GM19025 (cell line): ENCODE measurements at regions not wholly inside any gene's neighbourhood (a gene's known extent, or its start where the extent isn't known, plus 50 kb on each side); places are given as distances from the start of the nearest gene placed in this dataset.
A peak's percentile ranks its signal among the peaks of the same experiment; 100 is the strongest.
"Not testable (repeated sequence)": the region's sequence is repeated elsewhere in the genome, so short reads cannot be mapped to it uniquely, and the experiment has no call there.

Experiments used
- ATAC-seq: cut with Tn5 transposase; IDR thresholded peaks from one replicate; pipeline ENCODE4 v1.9.1; 2021; ENCODE audit warnings: mild to moderate bottlenecking, low read depth, moderate library complexity; ENCODE audit not compliant: unreplicated experiment

DNA sequence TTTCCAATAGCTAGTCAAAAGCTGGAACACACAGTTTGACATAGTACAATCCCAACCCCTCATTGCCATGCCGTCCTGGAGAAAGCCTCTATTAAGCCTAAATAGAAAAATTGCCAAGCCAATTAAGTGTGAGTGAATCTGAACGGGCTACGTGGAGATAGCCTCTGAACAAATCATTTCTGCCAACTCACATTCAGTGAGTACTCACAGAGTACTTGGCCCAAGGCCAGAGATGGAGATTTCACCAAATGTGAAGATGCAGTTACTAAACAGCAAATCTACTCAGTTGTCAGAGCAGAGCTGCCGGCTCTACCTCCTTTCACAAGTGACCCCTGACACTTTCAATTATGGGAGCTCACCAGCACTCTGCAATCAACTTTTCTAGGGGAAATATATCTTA lies 350.0 kb downstream of the GALC start:
- ATAC-seq: no peak

DNA sequence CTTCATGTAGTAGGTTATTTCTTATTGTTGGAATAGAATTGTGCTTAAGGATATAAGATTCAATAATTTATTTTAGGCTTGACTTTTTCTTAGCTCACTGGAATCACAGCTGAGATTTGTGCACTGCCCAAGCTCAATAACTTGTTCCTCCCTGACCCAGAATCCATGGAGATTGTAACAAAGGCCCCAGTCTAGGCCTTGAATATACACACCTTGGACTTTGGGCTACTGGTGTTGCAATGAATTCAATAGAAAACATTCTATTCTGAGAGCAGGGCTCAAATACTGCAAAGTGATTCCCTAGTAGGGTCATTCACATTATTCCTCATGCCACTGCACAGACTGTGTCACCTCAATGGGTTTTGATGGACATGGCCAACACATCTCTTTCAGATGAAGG lies 352.4 kb downstream of the GALC start:
- ATAC-seq: no peak

DNA sequence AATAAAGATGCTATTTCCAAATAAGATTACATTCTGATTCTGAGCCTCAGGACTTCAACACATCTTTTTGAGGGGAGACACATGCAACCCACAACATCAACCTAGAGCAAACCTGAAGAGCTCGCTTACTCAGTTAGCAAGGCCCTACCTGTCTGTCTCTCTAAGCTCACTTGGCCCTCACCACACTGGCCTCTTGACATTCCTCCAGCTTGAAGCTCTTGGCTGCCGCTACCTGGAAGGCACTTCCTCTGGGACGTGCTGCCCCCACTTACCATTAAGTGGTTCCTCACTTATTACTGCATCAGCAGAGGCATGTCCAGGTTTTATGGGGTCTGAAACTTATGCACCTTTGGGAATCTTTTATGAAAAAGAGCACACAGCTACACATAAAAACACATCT lies 354.8 kb downstream of the GALC start:
- ATAC-seq: no peak

DNA sequence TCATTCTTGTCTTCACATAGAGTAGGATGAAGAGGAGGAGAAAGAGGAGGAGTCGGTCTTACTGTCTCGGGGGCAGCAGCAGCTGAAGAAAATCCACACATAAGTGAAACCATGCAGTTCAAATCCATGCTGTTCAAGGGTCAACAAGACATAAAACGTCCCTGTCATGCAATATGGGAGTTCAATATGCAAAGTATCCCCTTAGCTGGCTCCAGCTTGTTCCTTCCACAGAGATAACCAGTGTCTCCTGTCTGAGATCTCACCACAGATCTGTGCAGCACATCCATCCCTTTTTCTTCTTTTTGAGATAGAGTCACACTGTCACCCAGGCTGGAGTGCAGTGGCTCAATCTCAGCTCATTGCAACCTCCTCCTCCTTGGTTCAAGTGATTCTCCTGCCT lies 357.5 kb downstream of the GALC start:
- no peak for ATAC-seq

DNA sequence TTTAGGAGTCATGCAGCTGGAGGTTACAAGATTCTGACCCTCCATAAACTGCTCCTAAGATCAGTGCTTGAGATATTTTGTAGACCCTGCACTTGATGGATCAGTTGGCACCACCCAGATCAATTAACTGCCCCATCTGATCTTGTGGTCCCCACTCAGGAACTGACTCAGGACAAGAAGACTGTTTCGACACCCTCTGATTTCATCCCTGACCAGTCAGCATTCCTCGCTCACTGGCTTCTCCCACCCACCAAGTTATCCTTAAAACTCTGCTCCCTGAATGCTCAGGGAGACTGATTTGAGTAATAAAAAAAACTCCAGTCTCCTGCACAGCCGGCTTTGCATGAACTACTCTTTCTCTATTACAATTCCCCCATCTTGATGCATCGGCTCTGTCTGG lies 360.2 kb downstream of the GALC start:
- no peak for ATAC-seq

DNA sequence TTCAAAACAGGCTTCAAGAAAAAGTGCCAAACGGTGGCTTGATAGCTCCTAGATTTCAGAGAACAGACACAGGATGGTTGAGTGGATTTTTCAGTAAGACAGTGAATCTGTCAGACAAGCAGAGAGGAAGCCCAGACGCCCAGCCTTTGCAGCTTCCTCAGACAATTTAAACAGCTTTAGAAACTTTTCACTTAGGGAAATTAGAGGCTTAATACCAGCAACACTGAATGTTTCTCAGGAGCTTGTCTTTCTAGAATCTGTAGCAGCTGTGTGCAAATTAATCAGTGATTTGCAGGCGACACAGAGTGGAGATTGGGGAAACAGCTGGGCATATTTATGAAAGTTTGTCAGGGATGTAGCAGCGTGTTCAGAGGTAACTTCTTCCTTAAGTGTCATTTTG lies 362.1 kb downstream of the GALC start:
- no peak for ATAC-seq

DNA sequence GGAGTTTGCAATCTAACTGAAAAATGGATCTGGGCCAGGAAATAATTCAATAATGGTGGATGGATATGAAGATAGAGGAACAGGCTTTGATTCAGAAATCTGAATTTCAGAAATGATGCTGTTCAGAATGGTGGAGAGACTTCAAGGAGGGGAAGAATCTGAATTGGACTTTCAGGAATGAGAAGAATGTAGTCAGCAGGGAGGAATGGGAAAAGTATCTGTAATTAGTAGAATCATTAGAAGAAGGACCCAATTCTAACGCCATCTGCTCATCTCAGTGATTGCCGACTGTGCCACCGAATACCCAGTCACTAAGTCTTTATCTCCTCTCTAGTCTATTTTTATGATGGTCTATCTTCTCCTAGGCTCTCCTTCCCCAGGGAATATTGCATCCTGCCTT lies 363.2 kb downstream of the GALC start:
- ATAC-seq: no peak

DNA sequence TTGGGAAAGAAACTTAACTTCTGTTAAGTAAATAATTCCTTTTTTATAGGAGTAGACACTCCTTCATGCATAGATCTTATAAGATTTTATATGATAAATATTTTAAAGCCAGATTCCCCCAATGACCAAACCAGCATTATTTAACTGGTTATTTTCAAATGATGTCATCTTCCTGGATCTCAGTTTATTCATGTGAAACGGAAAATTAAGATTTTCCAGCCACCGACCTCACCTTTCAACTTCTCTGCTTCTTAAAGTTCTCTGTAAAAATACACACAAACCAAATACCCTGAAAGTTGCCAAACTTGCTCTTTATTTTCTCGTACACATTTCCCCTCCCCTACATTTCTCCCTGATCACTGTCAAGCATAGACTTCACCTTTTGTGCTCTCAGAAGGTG lies 364.2 kb downstream of the GALC start:
- no peak for ATAC-seq

DNA sequence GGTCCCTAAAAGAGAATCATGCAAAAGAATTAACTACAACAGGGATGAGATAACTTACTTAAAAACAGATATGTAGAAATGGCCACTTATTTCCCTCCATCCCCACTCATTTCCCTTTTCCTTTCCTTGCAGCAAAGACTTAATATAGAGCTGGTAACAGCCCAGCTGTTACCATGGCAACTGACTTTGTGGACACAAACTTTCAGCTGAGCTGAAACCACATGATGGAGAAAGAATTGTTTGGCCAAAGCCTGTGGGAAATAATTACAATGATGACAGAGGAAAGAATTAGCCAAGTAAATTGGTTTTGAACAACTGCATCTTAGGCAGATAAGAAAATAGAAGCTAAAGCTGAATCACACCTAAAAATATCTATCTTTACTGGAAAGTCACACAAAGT lies 364.9 kb downstream of the GALC start:
- ATAC-seq: no peak

DNA sequence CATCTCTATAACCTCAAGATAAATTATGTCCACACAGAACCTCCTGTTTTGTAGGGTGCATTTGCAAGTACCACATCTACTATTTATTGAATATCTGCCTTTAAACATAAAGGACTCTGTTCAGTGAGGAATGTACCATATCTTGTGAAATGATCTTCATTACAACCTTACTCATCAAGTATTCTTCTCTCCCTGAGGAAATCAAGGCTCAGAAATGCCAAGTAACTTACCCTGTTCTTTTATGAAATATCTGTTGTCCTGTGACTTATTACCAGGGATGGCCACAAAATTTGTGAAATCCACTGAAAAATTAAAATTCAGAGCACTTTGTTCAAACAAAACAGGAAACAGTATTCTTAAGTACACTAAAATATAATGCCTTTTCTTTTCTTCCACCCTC lies 366.7 kb downstream of the GALC start:
- ATAC-seq: no peak

DNA sequence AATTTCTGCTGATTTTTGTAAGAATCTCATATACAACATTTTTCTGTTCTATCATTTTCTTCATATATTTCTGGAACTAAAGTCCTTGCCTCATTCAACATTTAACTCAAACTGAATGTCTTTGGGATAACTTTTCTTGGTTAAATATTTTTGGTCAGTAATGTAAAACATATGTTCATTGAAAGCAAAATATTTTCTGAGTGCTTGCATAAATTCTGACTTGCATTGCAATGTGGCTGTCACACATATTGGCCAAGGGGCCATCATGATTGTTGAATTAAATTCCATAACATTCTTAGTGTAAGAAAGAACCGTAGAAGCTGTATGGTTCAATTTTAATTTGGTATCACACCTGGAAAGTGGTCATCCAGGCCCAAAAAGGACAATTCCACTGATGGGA lies 369.4 kb downstream of the GALC start:
- ATAC-seq: no peak

DNA sequence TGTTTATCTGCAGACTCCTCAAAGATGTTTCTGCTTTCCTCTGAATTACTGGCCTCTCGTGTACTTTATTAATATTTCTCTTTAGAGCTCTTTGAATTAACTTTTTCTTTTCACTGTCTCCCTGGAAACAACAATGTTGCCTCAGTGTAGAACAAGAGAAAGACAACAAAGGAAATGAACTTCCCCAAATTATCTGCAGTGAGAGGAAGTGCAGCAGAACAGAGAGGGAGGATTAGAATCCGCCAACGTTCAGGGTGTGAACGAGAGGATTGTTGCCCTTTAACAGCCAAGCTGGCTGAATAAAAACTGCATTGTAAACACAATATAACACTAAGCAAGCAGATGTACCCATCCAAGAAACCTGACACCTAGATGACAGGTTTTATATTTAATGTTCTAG lies 375.9 kb downstream of the GALC start:
- no peak for ATAC-seq

DNA sequence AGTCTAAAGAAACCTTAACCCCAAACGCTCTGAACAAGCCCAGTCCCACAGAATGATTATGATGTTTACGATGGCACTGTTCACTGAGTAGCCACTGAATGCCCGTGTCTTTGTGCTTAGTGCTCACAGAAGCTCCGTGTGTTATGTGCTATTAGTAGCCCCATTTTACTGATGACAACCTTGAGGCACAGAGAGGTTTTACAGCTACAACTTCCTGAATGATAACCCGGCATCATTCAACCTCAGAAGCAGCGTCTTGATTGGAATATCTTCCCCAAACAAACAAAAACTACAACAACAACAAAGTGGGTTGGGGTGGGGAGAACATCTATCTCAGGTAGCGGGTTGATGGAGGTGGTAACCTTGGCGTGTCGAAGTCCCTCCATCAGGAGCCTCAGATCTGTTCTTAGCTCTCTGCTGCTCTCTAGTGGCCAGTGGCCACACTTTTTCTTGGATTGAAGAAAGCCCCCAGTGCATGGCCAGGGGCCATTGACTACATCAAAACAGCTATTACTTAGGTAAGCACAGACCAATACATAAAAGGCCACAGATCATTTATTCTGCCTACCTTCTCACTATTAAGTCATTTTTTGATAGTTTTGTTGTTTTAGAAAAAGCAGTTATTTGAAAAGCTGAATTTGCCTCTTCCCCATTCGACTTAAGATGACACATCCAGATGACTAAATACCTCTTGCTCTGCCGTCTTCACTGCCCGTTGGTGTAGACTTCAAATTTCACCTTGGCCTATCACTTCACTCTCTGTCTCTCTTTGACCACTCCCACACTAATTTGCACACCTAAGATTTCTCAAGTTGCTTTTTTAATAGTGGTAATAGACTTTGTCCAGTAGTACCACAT lies 376.9 kb downstream of the GALC start:
- ATAC-seq: peak; percentile 72

DNA sequence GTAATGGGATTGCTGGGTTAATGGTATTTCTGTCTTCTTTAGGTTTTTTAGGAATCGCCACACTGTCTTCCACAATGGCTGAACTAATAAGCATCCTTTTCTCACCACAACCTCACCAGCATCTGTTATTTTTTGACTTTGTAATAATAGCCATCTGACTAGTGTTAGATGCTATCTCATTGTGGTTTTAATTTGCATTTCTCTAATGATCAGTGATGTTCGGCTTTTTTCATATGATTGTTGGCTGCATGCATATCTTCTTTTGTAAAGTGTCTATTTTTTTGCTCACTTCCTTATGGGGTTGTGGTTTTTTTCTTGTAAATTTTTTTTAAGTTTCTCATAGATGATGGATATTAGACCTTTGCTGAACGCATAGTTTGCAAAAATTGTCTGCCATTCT lies 377.9 kb downstream of the GALC start:
- no peak for ATAC-seq

DNA sequence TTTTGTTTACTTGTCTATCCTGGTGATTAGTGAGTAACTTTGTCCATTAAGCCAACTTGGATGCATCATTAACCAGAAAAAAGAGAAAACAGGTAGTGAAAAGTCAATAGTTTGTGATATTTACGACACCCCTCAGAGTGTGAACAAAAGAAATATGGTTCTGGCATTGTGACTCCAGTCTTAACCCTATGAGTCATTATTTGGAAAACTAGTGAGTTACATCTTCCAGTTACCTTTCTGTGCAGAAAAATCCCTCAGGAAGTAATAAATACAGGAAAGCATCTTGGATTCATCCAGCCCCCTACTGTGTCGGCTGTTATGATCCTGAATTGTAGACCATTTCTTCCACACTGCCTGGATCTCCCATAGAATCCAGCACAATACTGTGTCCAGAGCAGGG lies 379.1 kb downstream of the GALC start:
- no peak for ATAC-seq

DNA sequence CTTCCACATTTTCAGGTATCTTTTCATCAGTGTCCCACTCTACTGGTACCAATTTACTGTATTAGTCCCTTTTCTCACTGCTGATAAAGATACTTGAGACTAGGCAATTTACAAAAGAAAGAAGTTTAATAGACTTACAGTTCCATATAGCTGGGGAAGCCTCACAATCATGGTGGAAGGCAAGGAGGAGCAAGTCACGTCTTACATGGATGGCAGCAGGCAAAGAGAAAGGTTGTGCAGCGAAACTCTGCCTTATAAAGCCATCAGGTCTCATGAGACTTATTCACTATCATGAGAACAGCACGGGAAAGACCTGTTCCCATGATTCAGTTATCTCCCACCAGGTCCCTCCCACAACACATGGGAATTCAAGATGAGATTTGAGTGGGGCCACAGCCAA lies 385.9 kb downstream of the GALC start:
- ATAC-seq: not testable (repeated sequence)

DNA sequence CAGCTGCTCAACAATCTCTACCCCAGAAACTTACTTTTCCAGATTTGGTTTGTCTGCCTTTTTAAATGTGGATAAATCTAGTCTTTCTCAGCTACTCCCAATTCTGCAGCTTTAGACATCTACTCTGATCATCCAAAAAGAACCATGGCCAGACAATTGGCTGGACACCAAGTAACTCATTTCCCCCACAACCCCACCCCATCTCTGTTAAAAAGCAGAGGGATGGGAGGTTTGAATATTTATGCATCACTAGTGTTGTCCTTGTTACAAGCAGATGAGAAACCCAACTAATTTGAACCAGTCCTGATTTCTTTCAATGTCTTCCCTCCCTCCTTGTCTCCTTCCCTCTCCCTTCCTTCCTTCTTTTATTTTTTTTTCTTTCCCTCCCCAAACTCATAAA lies 391.9 kb downstream of the GALC start:
- no peak for ATAC-seq

DNA sequence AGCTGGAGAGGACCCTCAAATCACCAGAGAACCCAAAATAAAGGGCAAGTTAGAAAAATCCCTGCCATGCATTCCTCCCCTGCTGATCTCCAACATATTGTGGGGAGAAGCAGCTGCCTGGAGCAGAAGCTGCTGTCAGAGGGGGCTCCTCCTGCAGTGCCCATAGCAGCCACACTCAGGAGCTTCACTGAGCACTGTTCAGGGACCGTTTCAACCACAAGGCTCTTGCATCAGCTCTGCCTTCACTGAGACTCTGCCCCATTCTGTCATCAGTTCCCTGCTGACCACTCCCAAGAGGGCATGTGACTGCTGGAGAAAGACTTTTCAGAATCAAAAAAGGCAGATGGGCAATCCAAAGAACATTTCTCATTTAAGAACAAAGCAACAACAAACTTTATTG lies 392.7 kb downstream of the GALC start:
- ATAC-seq: no peak

DNA sequence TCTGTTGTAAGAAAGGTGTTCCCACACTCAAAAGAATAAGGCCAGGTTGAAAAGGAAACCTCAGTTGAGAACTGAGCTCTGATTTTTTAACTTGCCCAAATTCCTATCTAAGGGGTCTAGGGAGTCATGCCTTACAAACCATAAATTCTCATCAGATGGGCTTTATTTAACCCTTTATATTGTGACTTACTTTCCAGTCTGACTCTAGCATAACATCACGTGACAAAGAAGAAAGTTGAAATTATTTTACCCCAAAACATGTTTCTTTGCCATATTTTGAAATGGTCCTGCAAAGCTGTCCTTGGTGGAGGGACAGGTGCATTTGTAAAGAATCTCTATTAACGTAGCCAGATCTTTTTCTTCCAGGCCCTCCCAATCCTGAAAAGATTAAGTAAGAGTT lies 411.7 kb downstream of the GALC start:
- ATAC-seq: no peak

DNA sequence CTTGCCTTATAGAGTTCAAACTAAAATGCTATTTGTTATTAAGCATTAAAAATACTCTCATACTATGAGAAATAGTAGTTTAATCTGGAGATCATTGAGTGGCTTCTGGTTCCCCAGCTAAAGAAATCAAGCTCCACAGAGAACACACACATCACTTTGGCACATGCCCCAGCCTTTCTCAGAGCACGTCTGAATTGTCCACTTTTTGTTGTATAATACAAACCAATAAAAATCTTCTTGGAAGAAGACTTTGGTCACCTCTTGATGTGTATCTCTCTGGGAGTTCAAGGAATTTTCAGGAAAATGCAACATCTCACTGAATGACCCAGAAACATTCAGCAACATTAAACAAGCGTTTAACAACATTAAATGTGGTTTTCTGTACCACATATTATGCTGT lies 413.9 kb downstream of the GALC start:
- no peak for ATAC-seq

DNA sequence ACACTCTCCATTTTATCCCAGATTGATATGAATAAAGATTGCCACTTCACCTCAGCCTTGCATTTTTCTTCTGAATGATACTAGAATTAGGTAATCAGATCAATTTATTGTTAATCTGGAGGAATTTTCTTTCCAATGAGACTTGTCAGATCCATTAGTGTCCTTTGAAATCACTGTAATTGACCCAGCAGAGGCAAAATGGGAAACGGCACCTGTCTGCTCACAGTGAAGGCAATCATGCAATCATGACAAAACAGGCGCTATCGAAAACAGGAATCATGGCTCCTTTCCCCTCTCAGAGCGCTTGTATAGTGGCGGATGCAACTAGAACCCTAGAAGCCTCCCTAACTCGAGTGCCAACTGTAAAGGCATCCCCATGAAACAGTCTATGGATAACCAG lies 417.6 kb downstream of the GALC start:
- no peak for ATAC-seq

DNA sequence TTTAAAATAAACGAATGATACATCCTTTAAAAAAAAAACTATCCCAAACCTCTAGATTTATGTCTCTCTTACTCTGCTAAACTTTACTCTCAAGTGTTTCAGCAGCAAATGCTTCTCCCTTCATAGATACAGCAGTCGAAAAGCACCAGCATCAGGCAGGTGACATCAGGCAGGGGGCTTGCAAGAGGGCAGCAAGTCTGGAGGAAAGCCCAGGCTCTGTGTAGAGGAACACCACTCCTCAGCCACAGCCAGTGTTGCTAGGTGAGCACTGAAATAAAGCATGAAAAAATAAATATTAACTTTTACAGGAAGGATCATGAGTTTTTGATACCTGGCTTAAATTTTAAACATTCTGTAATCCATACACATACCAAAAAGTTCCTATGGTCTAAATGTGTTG lies 419.4 kb downstream of the GALC start:
- no peak for ATAC-seq
